Urinary bladder (tissue), 3 donors: ENCODE measurements at regions not wholly inside any gene's neighbourhood (a gene's known extent, or its start where the extent isn't known, plus 50 kb on each side); places are given as distances from the start of the nearest gene placed in this dataset.

Experiments used
- DNase-seq: peaks from one replicate; pipeline ENCODE4 v3.0.0-alpha.2; 2015; ENCODE audit errors: extremely low spot score
- H3K27ac ChIP-seq: one replicate; pipeline ENCODE4 v1.5.1; 2013; ENCODE audit warnings: low read depth, mild to moderate bottlenecking, moderate library complexity
- H3K36me3 ChIP-seq: one replicate; pipeline ENCODE4 v1.6.1; 2013; ENCODE audit warnings: mild to moderate bottlenecking, moderate library complexity; ENCODE audit not compliant: insufficient read depth
- H3K4me1 ChIP-seq: one replicate; pipeline ENCODE4 v1.6.1; 2013; ENCODE audit warnings: mild to moderate bottlenecking, moderate library complexity; ENCODE audit not compliant: insufficient read depth
- H3K4me3 ChIP-seq: one replicate; pipeline ENCODE4 v1.5.1; 2013; ENCODE audit warnings: low read depth, low read length
- WGBS: extraction: QIAGEN DNeasy Blood & Tissue Kit; methylation state at CpG from one replicate; pipeline ENCODE4 v1.1.7; 2013; 5-methylcytosine and 5-hydroxymethylcytosine counted together
- donor health status: healthy with polysubstance abuse.
- donor health status: healthy.

GRCh38 chr3:81923038-81923437 is 161.6 kb upstream of the GBE1 start:
- H3K4me3 ChIP-seq, result no peak overlapping the region
- no peak overlapping the region for H3K27ac ChIP-seq
- WGBS, result 90% methylated on average over 2 of the region's 2 CpGs
- no peaks in the 10 kb centered on the region for H3K4me1 ChIP-seq
- DNase-seq, result no peak
- no peaks in the 10 kb centered on the region for H3K36me3 ChIP-seq

- 93% methylated on average over 1 of the region's 1 CpG for WGBS
- H3K27ac ChIP-seq, result no peak overlapping the region
- H3K4me3 ChIP-seq, result no peak overlapping the region
- H3K4me1 ChIP-seq, result no peaks in the 10 kb centered on the region
- DNase-seq, result no peak
- H3K36me3 ChIP-seq, result no peaks in the 10 kb centered on the region
These were observed 161.0 kb upstream of the GBE1 start for GRCh38 chr3:81922404-81922803.

- DNase-seq, result peak; percentile 17
- no peaks in the 10 kb centered on the region for H3K4me1 ChIP-seq
- 26% methylated on average over 1 of the region's 1 CpG for WGBS
- no peaks in the 10 kb centered on the region for H3K36me3 ChIP-seq
- H3K4me3 ChIP-seq, result no peak overlapping the region
- no peak overlapping the region for H3K27ac ChIP-seq
These were observed 159.4 kb upstream of the GBE1 start for GRCh38 chr3:81920816-81921215.

GRCh38 chr3:81916890-81917289 is 155.4 kb upstream of the GBE1 start:
- no peaks in the 10 kb centered on the region for H3K4me1 ChIP-seq
- WGBS, result 59% methylated on average over 1 of the region's 1 CpG
- H3K36me3 ChIP-seq, result no peaks in the 10 kb centered on the region
- no peak overlapping the region for H3K27ac ChIP-seq
- no peak for DNase-seq
- no peak overlapping the region for H3K4me3 ChIP-seq

- 89% methylated on average over 1 of the region's 1 CpG for WGBS
- no peak for DNase-seq
- H3K4me1 ChIP-seq, result no peaks in the 10 kb centered on the region
- H3K4me3 ChIP-seq, result no peak overlapping the region
- H3K36me3 ChIP-seq, result no peaks in the 10 kb centered on the region
- H3K27ac ChIP-seq, result no peak overlapping the region
These were observed 152.6 kb upstream of the GBE1 start for GRCh38 chr3:81913886-81914663.

GRCh38 chr3:81911221-81911620 is 149.8 kb upstream of the GBE1 start:
- no peak for DNase-seq
- no peaks in the 10 kb centered on the region for H3K4me1 ChIP-seq
- H3K4me3 ChIP-seq, result no peak overlapping the region
- no peak overlapping the region for H3K27ac ChIP-seq
- WGBS, result 94% methylated on average over 2 of the region's 2 CpGs
- no peaks in the 10 kb centered on the region for H3K36me3 ChIP-seq

- Histone ChIP-seq H3K4me1 (no peaks in the 10 kb centered on the region), H3K27ac (no peak overlapping the region), H3K4me3 (no peak overlapping the region), H3K36me3 (no peaks in the 10 kb centered on the region)
- 20% methylated on average over 5 of the region's 5 CpGs for WGBS
- no peak for DNase-seq
These were observed 148.9 kb upstream of the GBE1 start for GRCh38 chr3:81910244-81910852.

GRCh38 chr3:81909796-81910195 is 148.4 kb upstream of the GBE1 start:
- Histone ChIP-seq H3K4me1 (no peaks in the 10 kb centered on the region), H3K36me3 (no peaks in the 10 kb centered on the region), H3K4me3 (no peak overlapping the region), H3K27ac (no peak overlapping the region)
- no peak for DNase-seq
- WGBS, result 72% methylated on average over 3 of the region's 3 CpGs

GRCh38 chr3:81908561-81908960 is 147.1 kb upstream of the GBE1 start:
- WGBS, result 64% methylated on average over 5 of the region's 5 CpGs
- DNase-seq, result no peak
- H3K4me1 ChIP-seq, result no peaks in the 10 kb centered on the region
- H3K27ac ChIP-seq, result no peak overlapping the region
- no peaks in the 10 kb centered on the region for H3K36me3 ChIP-seq
- H3K4me3 ChIP-seq, result no peak overlapping the region

- H3K4me1 ChIP-seq, result no peaks in the 10 kb centered on the region
- DNase-seq, result no peak
- no peak overlapping the region for H3K4me3 ChIP-seq
- no peaks in the 10 kb centered on the region for H3K36me3 ChIP-seq
- H3K27ac ChIP-seq, result no peak overlapping the region
- 73% methylated on average over 1 of the region's 1 CpG for WGBS
These were observed 136.9 kb upstream of the GBE1 start for GRCh38 chr3:81898336-81898735.

GRCh38 chr3:81894598-81894997 is 133.2 kb upstream of the GBE1 start:
- Histone ChIP-seq H3K36me3 (no peaks in the 10 kb centered on the region), H3K4me3 (no peak overlapping the region), H3K4me1 (no peaks in the 10 kb centered on the region), H3K27ac (no peak overlapping the region)
- 71% methylated on average over 4 of the region's 4 CpGs for WGBS
- no peak for DNase-seq

- Histone ChIP-seq H3K4me3 (no peak overlapping the region), H3K27ac (no peak overlapping the region), H3K36me3 (no peaks in the 10 kb centered on the region), H3K4me1 (no peaks in the 10 kb centered on the region)
- WGBS, result 83% methylated on average over 8 of the region's 8 CpGs
- no peak for DNase-seq
These were observed 129.8 kb upstream of the GBE1 start for GRCh38 chr3:81891055-81891895.

GRCh38 chr3:81888914-81889557 is 127.6 kb upstream of the GBE1 start:
- H3K36me3 ChIP-seq, result no peaks in the 10 kb centered on the region
- H3K4me1 ChIP-seq, result no peaks in the 10 kb centered on the region
- H3K4me3 ChIP-seq, result no peak overlapping the region
- DNase-seq, result peak; percentile 6
- H3K27ac ChIP-seq, result no peak overlapping the region
- WGBS, result 28% methylated on average over 6 of the region's 6 CpGs
